H9 (cell line): ENCODE measurements at regions not wholly inside any gene's neighbourhood (a gene's known extent, or its start where the extent isn't known, plus 50 kb on each side); places are given as distances from the start of the nearest gene placed in this dataset.

Experiments
- DNase-seq: peaks from one replicate; pipeline ENCODE4 v3.0.0-alpha.2; 2017
- H2AFZ ChIP-seq: one replicate; pipeline ENCODE4 v1.6.1; 2013; ENCODE audit warnings: mild to moderate bottlenecking, low read length, control low read depth, moderate library complexity
- H2AK5ac ChIP-seq: 2 replicates; pipeline ENCODE4 v1.6.1; 2013; ENCODE audit warnings: low read length, control low read depth, mixed read lengths; ENCODE audit not compliant: insufficient read length
- H2BK120ac ChIP-seq: one replicate; pipeline ENCODE4 v1.6.1; 2013; ENCODE audit warnings: low read depth, mild to moderate bottlenecking, low read length, control low read depth, inconsistent platforms; ENCODE audit not compliant: poor library complexity, severe bottlenecking
- H2BK12ac ChIP-seq: 2 replicates; pipeline ENCODE4 v1.6.1; 2013; ENCODE audit warnings: low read length, control low read depth, mixed read lengths, low read depth; ENCODE audit not compliant: insufficient read length
- H2BK15ac ChIP-seq: 2 replicates; pipeline ENCODE4 v1.6.1; 2013; ENCODE audit warnings: low read depth, low read length, control low read depth
- H2BK20ac ChIP-seq: one replicate; pipeline ENCODE4 v1.6.1; 2013; ENCODE audit warnings: low read depth, mild to moderate bottlenecking, low read length, control low read depth, inconsistent platforms; ENCODE audit not compliant: poor library complexity, severe bottlenecking
- H2BK5ac ChIP-seq: 2 replicates; pipeline ENCODE4 v1.6.1; 2013; ENCODE audit warnings: low read length, control low read depth, mixed read lengths; ENCODE audit not compliant: insufficient read length
- H3K14ac ChIP-seq: 2 replicates; pipeline ENCODE4 v1.6.1; 2013; ENCODE audit warnings: low read length, control low read depth; ENCODE audit not compliant: insufficient read depth
- H3K18ac ChIP-seq: 2 replicates; pipeline ENCODE4 v1.6.1; 2013; ENCODE audit warnings: low read depth, mild to moderate bottlenecking, mixed read lengths, low read length, control low read depth; ENCODE audit not compliant: insufficient read length
- H3K23ac ChIP-seq: 2 replicates; pipeline ENCODE4 v1.6.1; 2013; ENCODE audit warnings: low read length, control low read depth, mixed read lengths, low read depth; ENCODE audit not compliant: insufficient read length
- H3K23me2 ChIP-seq: 2 replicates; pipeline ENCODE4 v1.6.1; 2013; ENCODE audit warnings: low read depth, mild to moderate bottlenecking, mixed read lengths, low read length, control low read depth; ENCODE audit not compliant: insufficient read length, poor library complexity, severe bottlenecking
- H3K27ac ChIP-seq: 2 replicates; pipeline ENCODE4 v1.5.1; 2013; ENCODE audit warnings: low read length, control low read depth, mixed read lengths, low read depth; ENCODE audit not compliant: insufficient read length
- H3K27me3 ChIP-seq: 2 replicates; pipeline ENCODE4 v1.6.1; 2013; ENCODE audit warnings: low read length, control low read depth, inconsistent platforms; ENCODE audit not compliant: insufficient read depth
- H3K4ac ChIP-seq: 2 replicates; pipeline ENCODE4 v1.6.1; 2013; ENCODE audit warnings: low read depth, mild to moderate bottlenecking, control low read depth, inconsistent platforms, low read length, moderate library complexity
- H3K4me1 ChIP-seq: 2 replicates; pipeline ENCODE4 v1.6.1; 2013; ENCODE audit warnings: low read length, control low read depth, inconsistent platforms; ENCODE audit not compliant: insufficient read depth
- H3K4me2 ChIP-seq: 2 replicates; pipeline ENCODE4 v1.6.1; 2013; ENCODE audit warnings: low read length, control low read depth, mixed read lengths; ENCODE audit not compliant: insufficient read length, insufficient read depth
- H3K56ac ChIP-seq: 2 replicates; pipeline ENCODE4 v1.6.1; 2013; ENCODE audit warnings: low read depth, mild to moderate bottlenecking, mixed read lengths, low read length, control low read depth; ENCODE audit not compliant: insufficient read length
- H3K79me1 ChIP-seq: 2 replicates; pipeline ENCODE4 v1.6.1; 2013; ENCODE audit warnings: low read depth, mild to moderate bottlenecking, moderate library complexity, low read length, control low read depth, inconsistent platforms; ENCODE audit not compliant: insufficient read depth, poor library complexity, severe bottlenecking
- H3K79me2 ChIP-seq: 2 replicates; pipeline ENCODE4 v1.6.1; 2013; ENCODE audit warnings: low read length, control low read depth, inconsistent platforms; ENCODE audit not compliant: insufficient read depth
- H3K9ac ChIP-seq: 2 replicates; pipeline ENCODE4 v1.6.1; 2013; ENCODE audit warnings: low read length, control low read depth, mixed read lengths; ENCODE audit not compliant: insufficient read length; ENCODE audit errors: extremely low read depth
- H3K9me3 ChIP-seq: one replicate; pipeline ENCODE4 v1.6.1; 2013; ENCODE audit warnings: low read depth, low read length, inconsistent platforms; ENCODE audit not compliant: control insufficient read depth
- H3T11ph ChIP-seq: one replicate; pipeline ENCODE4 v1.6.1; 2013; ENCODE audit warnings: mild to moderate bottlenecking, low read length, control low read depth, inconsistent platforms
- H4K20me1 ChIP-seq: one replicate; pipeline ENCODE4 v1.6.1; 2013; ENCODE audit not compliant: control insufficient read depth, insufficient read length, insufficient read depth
- H4K5ac ChIP-seq: 2 replicates; pipeline ENCODE4 v1.6.1; 2013; ENCODE audit warnings: low read depth, mild to moderate bottlenecking, mixed read lengths, low read length, control low read depth; ENCODE audit not compliant: insufficient read length
- H4K8ac ChIP-seq: replicated peaks from 2 replicates; pipeline ENCODE4 v1.6.1; 2013; ENCODE audit warnings: low read length, control low read depth, mixed read lengths, low read depth; ENCODE audit not compliant: insufficient read length
- H4K91ac ChIP-seq: 2 replicates; pipeline ENCODE4 v1.6.1; 2013; ENCODE audit warnings: low read depth, mild to moderate bottlenecking, moderate library complexity, mixed read lengths, low read length, control low read depth; ENCODE audit not compliant: insufficient read length
- H3K27ac Mint-ChIP-seq, 3 experiments: 2 replicates in 2 of 3; 3 replicates in 1 of 3; pipeline ENCODE4 v1.8.0; 2020 to 2021; ENCODE audit warnings: mixed read lengths in 3 of 3, mild to moderate bottlenecking in 1 of 3, moderate library complexity in 1 of 3
- H3K27me3 Mint-ChIP-seq: 2 replicates; pipeline ENCODE4 v1.8.0; 2021; ENCODE audit warnings: low read depth, mild to moderate bottlenecking, moderate library complexity, mixed read lengths
- H3K36me3 Mint-ChIP-seq, 3 experiments: 2 replicates in 2 of 3; 3 replicates in 1 of 3; pipeline ENCODE4 v1.8.0; 2020 to 2021; ENCODE audit warnings: low read depth in 3 of 3, mixed read lengths in 3 of 3; ENCODE audit not compliant: insufficient read depth in 1 of 3
- H3K4me1 Mint-ChIP-seq, 2 experiments: 2 replicates each; pipeline ENCODE4 v1.8.0; 2020; ENCODE audit warnings: mixed read lengths in 2 of 2
- H3K4me3 Mint-ChIP-seq, 2 experiments: 2 replicates in 1 of 2; 3 replicates in 1 of 2; pipeline ENCODE4 v1.8.0; 2020 to 2021; ENCODE audit warnings: mild to moderate bottlenecking in 2 of 2, mixed read lengths in 2 of 2, moderate library complexity in 1 of 2
- H3K9me3 Mint-ChIP-seq, 2 experiments: 2 replicates in 1 of 2; 3 replicates in 1 of 2; pipeline ENCODE4 v1.8.0; 2020; ENCODE audit warnings: mild to moderate bottlenecking in 2 of 2, mixed read lengths in 2 of 2, moderate library complexity in 1 of 2
- CTCF ChIP-seq: fragments of 200-600 bp; sonication (generic); conservative IDR thresholded peaks from 3 replicates; pipeline ENCODE4 v1.8.0; 2021; ENCODE audit warnings: antibody characterized with exemption, mild to moderate bottlenecking

- no peaks in the 10 kb centered on the region for H3K9me3 ChIP-seq
- no peaks in the 10 kb centered on the region for H3K79me1 ChIP-seq
- no peak for TF ChIP-seq CTCF
- Mint-ChIP-seq H3K4me3 (no peak overlapping the region), H3K9me3 (no peaks in the 10 kb centered on the region), H3K4me1 (peaks cover 0 to 3% of the 10 kb centered on the region in 2 experiments; a peak in 2 of 4 replicates), H3K27ac (no peak overlapping the region), H3K36me3 (no peaks in the 10 kb centered on the region), H3K27me3 (no peaks in the 10 kb centered on the region)
- no peak overlapping the region for H3K23ac ChIP-seq
- no peak overlapping the region for H3K4ac ChIP-seq
- no peak for DNase-seq
- H2BK12ac ChIP-seq, result no peak overlapping the region
- no peaks in the 10 kb centered on the region for H4K20me1 ChIP-seq
- no peak overlapping the region for H2BK5ac ChIP-seq
- H3K4me1 ChIP-seq, result no peaks in the 10 kb centered on the region
- no peak overlapping the region for H3T11ph ChIP-seq
- H4K91ac ChIP-seq, result no peak overlapping the region
- H2AFZ ChIP-seq, result no peak overlapping the region
- no peak overlapping the region for H2BK15ac ChIP-seq
- no peak overlapping the region for H2BK20ac ChIP-seq
- H4K5ac ChIP-seq, result no peak overlapping the region
- no peak overlapping the region for H4K8ac ChIP-seq
- H3K27me3 ChIP-seq, result no peaks in the 10 kb centered on the region
- H3K56ac ChIP-seq, result no peak overlapping the region
- no peak overlapping the region for H3K27ac ChIP-seq
- H3K9ac ChIP-seq, result no peak overlapping the region
- H2AK5ac ChIP-seq, result no peak overlapping the region
- H3K14ac ChIP-seq, result no peak overlapping the region
- H3K23me2 ChIP-seq, result no peaks in the 10 kb centered on the region
- H3K18ac ChIP-seq, result no peak overlapping the region
- H3K4me2 ChIP-seq, result no peak overlapping the region
- H2BK120ac ChIP-seq, result no peak overlapping the region
- H3K79me2 ChIP-seq, result no peaks in the 10 kb centered on the region
Observed at GRCh38 chr2:40914666-40915065, 462.8 kb upstream of the SLC8A1 start.
